GM18858 (cell line): ENCODE measurements at regions not wholly inside any gene's neighbourhood (a gene's known extent, or its start where the extent isn't known, plus 50 kb on each side); places are given as distances from the start of the nearest gene placed in this dataset.

Experiments used
- ATAC-seq: cut with Tn5 transposase; IDR thresholded peaks from one replicate; pipeline ENCODE4 v1.9.1; 2021; ENCODE audit not compliant: unreplicated experiment

GRCh38 chr10:107914450-107915214 is 750.1 kb upstream of the SORCS1 start:
- no peak for ATAC-seq

- no peak for ATAC-seq
These were observed 749.1 kb upstream of the SORCS1 start for GRCh38 chr10:107913317-107914294.

DNA sequence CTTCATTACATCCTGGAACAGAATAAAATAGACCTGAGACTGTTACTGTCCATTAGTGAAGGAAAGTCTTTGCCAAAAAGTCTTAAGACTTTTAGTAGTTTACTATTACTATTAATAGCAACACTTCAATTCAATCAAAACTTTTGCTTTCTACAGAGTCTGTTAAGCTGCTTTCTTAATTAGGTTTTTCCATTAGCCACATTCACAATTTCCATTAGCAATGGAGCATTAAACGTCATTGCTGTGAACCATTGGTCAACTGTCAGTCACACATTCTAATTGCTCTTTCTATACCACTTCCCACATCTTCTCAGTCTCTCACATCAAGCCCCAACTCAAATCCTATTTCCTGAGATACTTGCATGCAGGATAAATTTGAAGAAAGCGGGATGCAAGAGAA is 736.6 kb upstream of the SORCS1 start:
- ATAC-seq = no peak

DNA sequence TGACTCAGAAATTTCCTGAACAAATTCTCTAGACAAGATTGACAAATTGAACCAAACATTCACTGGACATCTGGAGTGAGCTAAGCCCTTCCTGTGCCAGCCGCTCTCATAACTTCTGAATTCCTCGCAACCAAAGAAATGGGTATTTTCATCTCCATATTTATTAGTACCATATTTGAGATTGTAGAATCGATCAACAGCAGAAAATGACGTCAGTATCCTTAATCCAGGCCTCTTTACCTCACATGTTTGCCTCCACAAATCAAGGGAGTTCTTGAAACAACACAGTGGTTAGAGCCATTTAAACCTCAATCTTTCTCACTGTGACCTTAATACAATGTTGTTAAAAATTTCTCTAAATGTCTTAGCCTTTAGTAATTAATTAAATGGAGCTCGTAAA is 735.6 kb upstream of the SORCS1 start:
- ATAC-seq = no peak

- ATAC-seq = no peak
These were observed 735.1 kb upstream of the SORCS1 start for GRCh38 chr10:107899502-107900062.

DNA sequence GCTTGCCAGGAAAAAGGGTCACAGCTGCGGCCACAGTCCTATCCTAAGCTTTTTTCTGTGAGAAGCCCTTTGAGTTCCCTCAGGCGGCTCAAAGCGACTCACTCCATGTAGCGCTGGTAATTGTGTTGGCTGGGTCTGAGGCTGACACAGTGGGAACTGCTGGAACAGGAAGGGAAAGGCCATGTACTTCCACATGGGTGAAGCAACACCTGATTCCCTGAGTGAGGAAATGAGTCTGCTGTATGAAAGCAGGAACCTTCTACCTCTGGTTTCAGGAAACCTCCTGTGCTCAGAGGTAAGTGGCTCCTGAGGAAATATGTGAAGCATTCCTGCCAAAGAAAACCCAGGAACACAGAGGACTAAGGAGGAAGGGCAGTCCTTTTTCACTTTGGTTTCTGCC is 734.6 kb upstream of the SORCS1 start:
- no peak for ATAC-seq

- no peak for ATAC-seq
These were observed 733.9 kb upstream of the SORCS1 start for GRCh38 chr10:107898392-107898791.

GRCh38 chr10:107894516-107894915 is 730.0 kb upstream of the SORCS1 start:
- ATAC-seq = peak; percentile 79

- no peak for ATAC-seq
These were observed 724.6 kb upstream of the SORCS1 start for GRCh38 chr10:107889105-107889504.

DNA sequence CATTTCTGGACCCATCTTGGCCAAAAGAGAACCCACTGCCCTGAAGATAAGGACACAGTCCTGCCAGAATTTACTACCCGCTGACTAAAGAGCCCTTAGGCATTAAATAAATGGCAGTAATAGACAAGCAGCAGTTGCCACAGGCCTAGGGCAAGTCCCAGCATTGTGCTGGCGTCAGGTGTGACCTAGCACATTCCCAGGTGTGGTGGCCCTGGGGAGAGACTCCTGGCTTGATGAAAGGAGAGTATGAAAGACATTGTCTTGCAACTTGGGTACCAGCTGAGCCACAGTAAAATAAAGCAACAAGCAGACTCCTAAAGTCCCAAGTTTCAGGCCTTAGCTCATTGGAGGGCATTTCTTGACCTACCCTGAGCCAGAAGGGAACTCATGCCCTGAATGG is 715.7 kb upstream of the SORCS1 start:
- no peak for ATAC-seq

GRCh38 chr10:107873007-107873406 is 708.5 kb upstream of the SORCS1 start:
- ATAC-seq = no peak

DNA sequence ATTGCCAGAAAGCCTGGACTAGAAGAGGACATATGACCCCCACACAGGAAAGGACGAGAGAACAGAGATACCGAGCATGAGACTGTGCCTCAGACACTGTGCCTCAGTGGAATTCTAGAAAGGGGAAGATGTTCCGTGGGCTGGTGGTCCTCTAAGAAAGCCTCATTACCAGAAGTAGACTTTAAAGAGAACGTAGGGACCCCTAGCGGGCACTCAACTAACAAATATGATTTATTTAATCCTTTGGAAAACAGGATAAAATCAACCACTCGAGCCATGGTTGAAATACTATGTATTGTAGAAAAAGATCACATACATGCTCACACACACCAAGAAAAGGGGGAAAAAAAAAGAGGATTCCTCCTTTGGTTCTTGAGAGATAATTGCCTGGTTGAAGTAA is 701.2 kb upstream of the SORCS1 start:
- ATAC-seq = no peak

- no peak for ATAC-seq
These were observed 694.6 kb upstream of the SORCS1 start for GRCh38 chr10:107859065-107859464.

DNA sequence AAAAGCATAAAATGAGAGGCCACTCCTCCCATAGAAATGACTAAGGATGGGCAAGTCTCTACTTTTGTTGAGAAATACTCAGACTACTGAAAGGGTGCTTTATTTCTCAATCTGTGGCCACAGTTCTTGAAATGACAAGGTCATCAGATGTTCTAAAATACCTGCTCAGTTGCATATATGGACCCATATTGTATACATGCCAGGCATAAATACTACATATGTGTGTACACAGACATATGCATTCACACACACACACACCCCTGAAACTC is 691.5 kb upstream of the SORCS1 start:
- no peak for ATAC-seq

GRCh38 chr10:107855301-107856046 is 691.0 kb upstream of the SORCS1 start:
- no peak for ATAC-seq

- no peak for ATAC-seq
These were observed 684.3 kb upstream of the SORCS1 start for GRCh38 chr10:107848726-107849360.

DNA sequence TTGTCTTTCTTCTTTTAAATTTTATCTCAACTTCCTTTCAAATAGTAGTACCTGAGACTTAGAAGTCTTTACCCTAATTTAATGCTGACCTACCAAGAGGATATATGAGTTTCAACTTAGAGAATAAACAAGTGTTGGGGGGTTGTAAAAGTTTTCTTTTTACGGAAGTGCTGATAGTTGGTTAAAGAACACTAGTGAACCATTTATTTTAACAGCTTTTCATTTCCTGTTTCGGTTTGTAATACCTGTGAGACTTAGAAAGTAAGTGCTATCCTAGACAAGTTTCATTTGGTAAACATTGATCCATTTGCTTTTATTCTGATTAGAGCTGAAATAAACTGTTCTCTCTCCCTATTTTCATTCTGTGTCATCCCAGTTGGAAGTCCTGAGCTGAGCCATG is 683.1 kb upstream of the SORCS1 start:
- peak; percentile 99 for ATAC-seq

GRCh38 chr10:107834706-107835105 is 670.2 kb upstream of the SORCS1 start:
- ATAC-seq = no peak

DNA sequence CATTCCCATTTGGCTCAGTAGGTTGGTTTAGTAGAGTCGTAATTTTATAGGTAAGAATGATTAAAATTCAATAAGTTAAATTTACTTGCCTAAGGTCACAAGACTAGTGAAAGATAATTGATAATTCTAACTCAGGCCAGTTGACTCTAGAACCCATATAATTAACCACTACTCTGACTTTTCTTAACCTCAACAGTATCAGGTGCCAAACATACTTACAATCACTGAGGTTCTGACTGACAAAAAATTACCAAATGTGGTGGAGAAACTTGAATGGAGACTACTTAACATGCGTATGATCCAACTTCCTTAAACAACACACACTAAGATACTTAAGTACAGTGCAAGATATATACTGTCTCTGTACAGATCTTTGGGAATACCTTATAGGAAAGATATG is 667.3 kb upstream of the SORCS1 start:
- ATAC-seq = no peak

DNA sequence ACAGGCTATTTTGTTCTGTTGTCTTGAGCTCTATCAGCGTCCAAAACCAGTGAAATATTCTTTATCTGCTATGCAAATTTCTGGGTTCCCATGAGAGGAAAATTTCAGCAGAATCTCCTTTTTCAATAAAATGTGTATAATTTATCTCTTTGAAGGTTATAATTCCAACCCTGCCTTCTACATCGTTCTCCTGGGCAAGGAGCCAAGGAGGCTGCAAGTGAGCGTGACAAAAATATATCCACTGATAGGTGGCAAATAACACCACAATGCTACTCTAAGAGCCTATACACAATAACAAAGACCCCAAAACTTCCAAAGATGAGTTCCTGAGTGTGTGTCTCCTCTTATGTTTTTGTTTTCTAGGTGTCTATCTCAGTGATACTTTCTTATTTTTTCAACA is 664.7 kb upstream of the SORCS1 start:
- no peak for ATAC-seq

- ATAC-seq = no peak
These were observed 661.7 kb upstream of the SORCS1 start for GRCh38 chr10:107826171-107826570.
